ENCODE measurements at regions not wholly inside any gene's neighbourhood (a gene's known extent, or its start where the extent isn't known, plus 50 kb on each side); places are given as distances from the start of the nearest gene placed in this dataset.
A peak's percentile ranks its signal among the peaks of the same experiment; 100 is the strongest.
"Not testable (repeated sequence)": the region's sequence is repeated elsewhere in the genome, so short reads cannot be mapped to it uniquely, and the experiment has no call there.

DNA sequence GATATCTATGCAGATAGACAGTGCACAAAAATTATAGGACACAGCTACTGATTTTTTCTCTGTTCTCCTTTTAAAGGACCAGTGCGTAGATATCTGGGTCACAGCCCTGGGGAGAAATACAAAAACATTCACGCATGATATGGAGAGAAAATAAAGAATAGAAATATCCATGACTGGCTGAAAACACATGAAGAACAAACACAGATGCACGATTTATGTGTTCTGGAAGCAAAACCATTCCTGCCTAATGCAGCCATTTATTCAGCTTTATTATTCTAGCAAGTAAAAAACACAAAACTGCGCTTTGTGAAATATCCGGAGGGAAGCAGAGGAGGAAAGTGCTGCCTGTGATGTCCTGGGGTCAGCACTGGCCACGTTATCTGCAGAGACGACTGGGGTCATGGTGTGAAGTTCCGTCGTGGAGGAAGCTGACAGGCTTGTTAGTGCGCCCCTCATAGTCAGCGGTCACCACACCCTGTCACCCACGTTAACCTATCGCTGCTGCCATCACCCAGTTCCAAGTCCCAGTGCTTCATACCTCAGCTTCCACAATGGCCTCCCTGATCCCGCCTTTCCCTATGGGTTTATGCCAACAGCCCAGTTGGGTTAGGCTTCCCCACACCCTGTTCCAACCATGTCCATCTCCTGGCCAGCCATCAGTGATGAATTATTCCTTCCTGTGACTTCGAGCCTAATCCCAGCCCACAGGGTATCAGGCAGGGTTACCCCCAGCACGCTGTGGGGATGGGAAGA, 86.6 kb upstream of the RPS6KA2 start:
- H3K36me3 Mint-ChIP-seq = no peaks in the 10 kb centered on the region
- H3K4me1 Mint-ChIP-seq = peaks cover 0 to 2% (median 0%) of the 10 kb centered on the region in 3 donors
- H3K27ac Mint-ChIP-seq = no peak overlapping the region
- no peak overlapping the region for H3K4me3 Mint-ChIP-seq
- H3K27me3 Mint-ChIP-seq = peaks cover 1% of the 10 kb centered on the region
- peaks cover 3 to 8% (median 7%) of the 10 kb centered on the region in 3 donors for H3K9me3 Mint-ChIP-seq

DNA sequence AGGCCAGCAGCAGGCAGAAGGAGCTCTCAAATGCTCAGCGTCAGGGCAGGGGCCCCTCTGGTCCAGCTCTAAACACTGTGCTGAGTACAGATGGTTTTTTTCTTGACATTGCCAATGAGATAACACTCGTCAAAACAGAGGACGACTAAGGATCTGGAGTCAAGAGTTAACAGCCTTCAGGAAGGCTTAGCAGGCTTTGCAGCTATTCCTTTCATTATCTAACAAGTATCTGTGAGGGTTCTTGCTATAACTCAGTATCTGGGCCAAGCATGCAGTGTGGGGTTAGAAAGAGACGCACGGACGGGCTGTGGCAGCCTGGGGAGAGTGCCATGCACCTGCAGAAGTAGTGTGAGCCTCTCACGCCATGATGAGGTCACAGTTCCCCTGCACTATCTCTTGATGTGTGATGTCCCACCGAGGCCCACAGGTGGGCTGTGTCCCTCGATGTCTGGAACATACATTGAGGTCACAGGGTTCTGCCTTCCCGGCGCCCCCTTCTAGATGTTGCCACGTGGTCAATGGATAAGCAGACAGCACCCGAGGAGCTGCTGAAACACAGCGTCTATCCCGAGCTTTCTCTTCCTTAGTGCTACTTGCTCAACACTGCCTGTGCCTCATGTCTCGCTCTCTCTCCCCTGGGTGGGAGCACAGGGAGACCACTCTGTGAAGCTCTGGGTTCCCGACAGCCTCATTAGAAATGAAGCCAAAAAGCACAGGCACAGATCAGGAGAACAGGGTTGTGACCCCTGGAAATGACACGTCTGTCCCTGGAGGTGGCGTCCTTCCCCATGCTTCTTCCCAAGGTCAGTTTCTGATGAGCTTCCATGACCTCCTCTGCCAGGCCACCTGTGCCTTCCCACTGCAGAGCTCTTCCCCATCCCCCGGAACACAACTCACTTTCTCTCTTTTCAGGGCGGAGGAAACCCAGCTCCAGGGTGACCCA, 85.5 kb upstream of the RPS6KA2 start:
- Mint-ChIP-seq H3K27me3 (peaks cover 1% of the 10 kb centered on the region), H3K4me1 (peaks cover 0 to 2% (median 0%) of the 10 kb centered on the region in 3 donors), H3K27ac (no peak overlapping the region), H3K4me3 (peak overlapping the region in 1 of 4 donors; percentile 41), H3K36me3 (no peaks in the 10 kb centered on the region), H3K9me3 (peaks cover 3 to 8% (median 7%) of the 10 kb centered on the region in 3 donors)

DNA sequence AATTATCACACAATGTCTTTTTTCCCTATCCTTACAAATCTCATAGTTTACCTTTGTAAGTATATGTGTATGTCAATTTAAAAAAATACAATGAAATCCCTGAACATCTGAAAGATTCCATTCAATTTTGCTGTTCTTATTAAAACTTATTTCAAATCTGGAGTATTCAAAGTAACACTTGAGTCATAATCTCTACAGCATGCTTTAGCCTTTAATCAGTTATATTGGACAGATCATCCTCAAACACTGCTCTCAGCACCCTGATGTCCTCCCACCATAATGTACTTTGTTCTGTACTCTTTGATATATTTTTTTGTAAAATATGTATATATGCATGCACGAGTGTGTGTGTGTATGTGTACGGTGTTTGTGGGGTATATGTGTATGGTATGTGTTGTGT, 83.0 kb upstream of the RPS6KA2 start:
- H3K4me1 Mint-ChIP-seq = peaks cover 0 to 5% (median 2%) of the 10 kb centered on the region in 3 donors
- peaks cover 3% of the 10 kb centered on the region for H3K36me3 Mint-ChIP-seq
- no peak overlapping the region for H3K27ac Mint-ChIP-seq
- H3K27me3 Mint-ChIP-seq = peaks cover 1% of the 10 kb centered on the region
- H3K9me3 Mint-ChIP-seq = peaks cover 3 to 10% (median 8%) of the 10 kb centered on the region in 3 donors
- no peak overlapping the region for H3K4me3 Mint-ChIP-seq

DNA sequence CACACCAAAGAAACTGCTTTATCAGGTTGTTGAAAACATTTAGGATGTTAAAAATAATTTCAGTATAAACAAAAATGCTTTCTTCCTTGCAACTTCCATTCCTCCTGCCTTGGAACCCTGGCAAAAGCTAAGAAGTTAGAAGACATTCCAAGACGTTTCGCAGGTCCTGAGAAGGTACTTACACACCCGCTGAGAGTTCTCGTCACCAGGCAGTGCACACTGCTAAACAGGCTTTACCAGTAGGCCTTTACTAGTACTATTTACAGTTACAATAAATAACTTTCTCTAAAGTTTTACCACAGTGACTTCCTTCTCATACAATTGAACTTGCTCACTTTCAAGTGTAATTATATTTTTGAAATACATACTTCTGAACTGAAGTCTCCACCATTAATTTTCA, 81.4 kb upstream of the RPS6KA2 start:
- Mint-ChIP-seq H3K9me3 (peaks cover 3 to 11% (median 8%) of the 10 kb centered on the region in 3 donors), H3K27ac (no peak overlapping the region), H3K4me3 (no peak overlapping the region), H3K27me3 (peaks cover 4% of the 10 kb centered on the region), H3K4me1 (peaks cover 0 to 5% (median 2%) of the 10 kb centered on the region in 3 donors), H3K36me3 (peaks cover 5% of the 10 kb centered on the region)

DNA sequence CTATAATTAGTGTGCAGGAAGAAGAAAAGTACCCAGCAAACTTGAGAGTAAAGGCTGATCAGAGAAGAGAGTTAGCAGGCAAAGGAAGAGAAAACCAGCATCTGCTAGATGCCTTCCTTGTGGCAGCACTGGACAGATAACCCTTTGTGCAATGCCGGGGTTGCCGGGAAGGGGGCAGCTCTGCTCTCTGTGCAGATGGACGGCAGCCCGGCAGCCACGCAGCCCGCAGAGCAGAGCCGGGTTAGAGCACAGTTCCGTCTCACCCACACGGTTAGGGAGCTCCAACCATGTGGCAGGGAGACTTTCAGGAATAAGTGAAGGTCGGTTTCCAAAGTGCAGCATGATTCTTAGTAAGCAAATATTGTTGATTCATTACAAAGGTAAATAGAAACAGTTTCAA, 80.0 kb upstream of the RPS6KA2 start:
- Mint-ChIP-seq H3K36me3 (peaks cover 5% of the 10 kb centered on the region), H3K27me3 (peaks cover 5% of the 10 kb centered on the region), H3K4me3 (no peak overlapping the region), H3K9me3 (peaks cover 3 to 11% (median 8%) of the 10 kb centered on the region in 3 donors), H3K27ac (no peak overlapping the region), H3K4me1 (peaks cover 0 to 5% (median 2%) of the 10 kb centered on the region in 3 donors)

DNA sequence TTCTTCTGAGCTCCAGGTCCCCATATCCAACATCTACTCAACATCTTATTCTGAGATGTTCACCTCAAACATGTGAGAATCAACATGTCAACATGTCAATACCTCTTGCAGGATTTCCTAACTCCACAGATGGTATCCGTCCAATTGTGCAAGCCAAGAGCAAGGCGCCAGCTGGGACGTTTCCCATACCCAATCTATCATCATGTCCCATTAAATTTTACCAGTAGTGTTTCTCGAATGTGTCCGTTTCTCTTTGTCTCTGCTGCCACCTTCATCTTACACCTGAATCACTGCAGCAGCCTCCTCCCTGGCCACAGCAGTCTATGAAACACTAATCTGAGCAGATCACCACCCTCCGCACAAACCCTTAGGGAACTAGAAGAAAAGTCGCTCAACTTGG, 78.0 kb upstream of the RPS6KA2 start:
- H3K27me3 Mint-ChIP-seq = peaks cover 9% of the 10 kb centered on the region
- peaks cover 0 to 4% (median 0%) of the 10 kb centered on the region in 3 donors for H3K9me3 Mint-ChIP-seq
- H3K4me3 Mint-ChIP-seq = no peak overlapping the region
- peaks cover 5% of the 10 kb centered on the region for H3K36me3 Mint-ChIP-seq
- no peak overlapping the region for H3K27ac Mint-ChIP-seq
- H3K4me1 Mint-ChIP-seq = peaks cover 0 to 5% (median 0%) of the 10 kb centered on the region in 3 donors

DNA sequence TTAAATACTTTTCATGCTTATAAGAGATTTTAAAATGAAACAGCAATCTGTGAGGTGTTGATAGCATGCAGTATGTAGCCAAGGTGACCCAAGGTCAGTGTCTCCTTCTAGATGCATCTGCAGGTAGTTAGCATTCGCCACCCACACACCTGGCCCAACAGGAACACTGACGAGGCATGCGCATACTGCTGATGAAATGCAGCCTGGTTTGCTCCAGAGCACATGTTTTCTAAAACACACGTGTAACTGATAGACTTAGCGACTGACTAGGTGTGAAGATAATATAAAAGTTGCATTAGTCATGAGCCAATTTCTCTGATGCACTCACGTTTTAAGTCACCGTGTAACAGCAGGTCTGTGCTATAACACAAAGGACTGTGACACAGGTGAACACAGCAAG, 77.1 kb upstream of the RPS6KA2 start:
- Mint-ChIP-seq H3K9me3 (peaks cover 0 to 4% (median 0%) of the 10 kb centered on the region in 3 donors), H3K36me3 (peaks cover 5% of the 10 kb centered on the region), H3K27ac (no peak overlapping the region), H3K4me3 (no peak overlapping the region), H3K27me3 (peaks cover 9% of the 10 kb centered on the region), H3K4me1 (peaks cover 0 to 5% (median 0%) of the 10 kb centered on the region in 3 donors)

DNA sequence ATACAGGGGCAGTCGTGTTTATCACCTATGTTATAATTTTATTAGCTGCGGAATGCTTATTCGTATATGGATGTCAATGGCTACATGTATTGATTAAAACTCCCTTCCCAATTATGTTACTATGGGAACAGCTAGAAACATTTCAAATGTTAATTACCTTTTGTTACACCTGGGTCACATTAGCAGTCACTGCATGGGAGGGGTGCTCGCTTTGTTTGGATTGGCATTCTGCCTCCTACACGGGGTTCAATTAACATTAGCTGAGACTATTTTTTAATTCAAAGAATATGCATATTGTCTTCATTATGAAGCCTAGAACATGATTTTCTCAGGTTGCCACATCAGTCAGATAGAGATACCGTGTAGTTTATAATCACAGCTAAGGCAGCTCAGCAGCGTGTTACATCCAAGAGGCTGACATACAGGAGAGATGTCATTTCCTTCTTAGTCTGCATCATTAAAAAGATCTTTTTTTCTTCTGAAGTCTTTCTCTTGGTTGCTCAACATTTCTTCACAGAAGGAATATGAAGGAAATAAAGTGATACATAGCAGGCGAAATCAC, 76.2 kb upstream of the RPS6KA2 start:
- H3K9me3 Mint-ChIP-seq = peaks cover 0 to 4% (median 0%) of the 10 kb centered on the region in 3 donors
- peaks cover 5% of the 10 kb centered on the region for H3K36me3 Mint-ChIP-seq

DNA sequence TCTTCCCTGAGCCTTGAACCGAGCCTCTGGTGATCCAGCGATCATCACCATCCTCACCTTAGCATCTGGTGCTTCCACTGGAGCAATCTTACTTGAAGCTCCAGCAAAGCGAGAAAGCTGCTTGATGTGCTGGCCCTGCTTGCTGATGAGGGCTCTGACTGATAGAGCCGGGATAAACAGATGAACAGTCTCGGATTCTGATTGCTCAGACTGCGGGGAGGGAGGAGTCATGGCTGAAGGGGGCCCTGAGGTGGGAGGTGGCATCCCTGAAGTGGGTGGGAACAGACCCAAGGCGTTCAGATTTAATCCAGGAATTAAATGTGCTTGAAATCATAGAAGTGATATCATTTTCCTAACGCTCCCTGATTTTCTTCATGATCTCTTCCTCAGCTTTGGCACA, 74.4 kb upstream of the RPS6KA2 start:
- H3K27ac Mint-ChIP-seq, H3K9me3 Mint-ChIP-seq, H3K4me1 Mint-ChIP-seq, H3K27me3 Mint-ChIP-seq, H3K4me3 Mint-ChIP-seq, H3K36me3 Mint-ChIP-seq: not testable (repeated sequence)

More for the DNA sequence above, 76.2 kb upstream of the RPS6KA2 start:
- H3K27ac Mint-ChIP-seq = no peak overlapping the region
- peaks cover 9% of the 10 kb centered on the region for H3K27me3 Mint-ChIP-seq
- no peak overlapping the region for H3K4me3 Mint-ChIP-seq
- H3K4me1 Mint-ChIP-seq = peaks cover 0 to 5% (median 0%) of the 10 kb centered on the region in 3 donors

DNA sequence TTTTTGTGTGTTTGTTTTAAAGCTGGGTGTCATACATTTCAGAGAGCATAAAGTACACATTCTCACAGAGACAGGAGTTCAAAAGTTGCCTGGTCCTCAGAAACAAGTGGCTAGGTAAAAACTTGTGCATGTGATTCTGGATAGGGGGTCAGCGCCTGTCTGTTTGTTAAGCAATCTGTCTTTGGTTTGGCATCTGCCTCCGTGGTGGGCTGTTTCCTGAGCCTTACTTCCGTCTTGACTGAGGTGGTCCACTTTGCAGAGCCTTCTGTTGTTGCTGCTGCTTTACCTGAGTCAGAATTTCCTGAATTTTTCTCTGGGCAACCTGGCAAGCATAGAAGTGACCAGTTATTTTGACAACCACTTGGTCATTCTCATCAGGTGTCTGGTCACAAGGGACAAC, 73.8 kb upstream of the RPS6KA2 start:
- H3K27ac Mint-ChIP-seq, H3K27me3 Mint-ChIP-seq, H3K36me3 Mint-ChIP-seq, H3K4me1 Mint-ChIP-seq, H3K4me3 Mint-ChIP-seq, H3K9me3 Mint-ChIP-seq: not testable (repeated sequence)

DNA sequence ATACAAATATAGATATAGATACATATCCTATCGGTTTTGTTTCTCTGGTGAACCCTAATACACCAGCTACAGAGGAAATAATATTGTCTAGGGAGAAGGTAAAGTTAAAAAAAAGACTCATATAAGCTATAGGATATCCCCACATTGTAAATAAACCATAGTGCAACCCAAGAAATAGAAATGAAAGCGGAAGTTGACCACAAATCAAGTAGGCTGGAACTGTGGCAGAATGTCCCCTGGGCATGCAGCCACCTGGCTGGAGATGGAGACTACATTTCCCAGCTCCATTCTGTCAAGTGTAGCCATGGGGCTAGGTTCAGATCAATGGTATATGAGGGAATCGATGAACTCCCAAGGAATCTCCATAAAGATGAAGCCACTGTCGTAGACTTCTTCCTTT, 70.1 kb upstream of the RPS6KA2 start:
- Mint-ChIP-seq H3K27me3 (peaks cover 6% of the 10 kb centered on the region), H3K4me3 (no peak overlapping the region), H3K4me1 (no peaks in the 10 kb centered on the region), H3K36me3 (no peaks in the 10 kb centered on the region), H3K27ac (no peak overlapping the region), H3K9me3 (no peaks in the 10 kb centered on the region)

DNA sequence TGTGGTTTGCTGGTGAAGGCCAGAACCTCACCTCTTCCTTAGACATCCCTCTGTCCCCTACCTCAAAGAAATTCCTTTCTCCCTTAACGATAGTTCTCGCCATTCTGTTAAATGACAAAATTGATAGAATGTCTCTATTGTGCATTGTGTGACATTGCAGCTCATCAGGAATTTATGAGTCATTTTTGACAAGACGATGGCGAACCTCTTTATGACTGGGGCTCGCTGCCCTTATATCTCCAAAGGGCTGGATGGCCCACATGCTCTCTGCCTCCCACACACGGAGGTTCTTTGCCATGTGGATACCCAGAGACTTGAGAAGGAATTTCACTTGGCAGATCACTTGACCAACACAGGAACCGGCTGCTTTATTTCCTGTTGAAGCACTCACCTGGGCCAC, 66.8 kb upstream of the RPS6KA2 start:
- H3K4me3 Mint-ChIP-seq = peak overlapping the region in 1 of 4 donors; percentile 59
- H3K4me1 Mint-ChIP-seq = peaks cover 0 to 4% (median 0%) of the 10 kb centered on the region in 3 donors
- no peak overlapping the region for H3K27ac Mint-ChIP-seq
- no peaks in the 10 kb centered on the region for H3K36me3 Mint-ChIP-seq
- H3K27me3 Mint-ChIP-seq = peaks cover 5% of the 10 kb centered on the region
- H3K9me3 Mint-ChIP-seq = no peaks in the 10 kb centered on the region

DNA sequence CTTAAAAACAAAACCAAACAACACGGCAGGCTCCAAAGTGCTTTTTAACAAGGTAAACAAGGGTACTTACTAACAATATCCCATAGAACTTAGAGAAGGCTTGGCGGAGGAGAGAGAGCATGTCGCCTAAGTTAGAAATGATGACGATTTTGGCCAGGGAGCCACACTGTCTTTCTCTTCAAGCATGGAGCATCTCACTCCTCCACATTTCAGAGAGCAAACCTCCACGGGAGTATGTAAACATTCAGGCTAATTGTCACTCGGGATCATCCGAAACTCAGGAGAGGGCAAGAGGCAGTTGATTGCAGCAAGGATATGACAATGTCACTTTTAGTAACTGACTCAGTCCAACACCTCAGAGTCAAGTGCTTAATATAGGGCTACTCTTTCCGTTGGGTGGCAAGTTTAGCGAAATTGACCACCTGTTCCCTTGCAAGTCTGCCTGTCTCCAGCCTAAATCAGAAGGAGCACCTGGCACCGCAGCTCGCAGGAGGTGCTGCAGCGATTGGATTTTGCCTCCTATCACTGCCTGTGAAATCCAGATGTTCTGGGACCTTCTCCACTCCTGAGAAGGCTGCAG, 65.8 kb upstream of the RPS6KA2 start:
- peaks cover 0 to 4% (median 0%) of the 10 kb centered on the region in 3 donors for H3K4me1 Mint-ChIP-seq
- peaks cover 7% of the 10 kb centered on the region for H3K27me3 Mint-ChIP-seq
- H3K36me3 Mint-ChIP-seq = no peaks in the 10 kb centered on the region
- no peaks in the 10 kb centered on the region for H3K9me3 Mint-ChIP-seq
- no peak overlapping the region for H3K27ac Mint-ChIP-seq
- H3K4me3 Mint-ChIP-seq = no peak overlapping the region

DNA sequence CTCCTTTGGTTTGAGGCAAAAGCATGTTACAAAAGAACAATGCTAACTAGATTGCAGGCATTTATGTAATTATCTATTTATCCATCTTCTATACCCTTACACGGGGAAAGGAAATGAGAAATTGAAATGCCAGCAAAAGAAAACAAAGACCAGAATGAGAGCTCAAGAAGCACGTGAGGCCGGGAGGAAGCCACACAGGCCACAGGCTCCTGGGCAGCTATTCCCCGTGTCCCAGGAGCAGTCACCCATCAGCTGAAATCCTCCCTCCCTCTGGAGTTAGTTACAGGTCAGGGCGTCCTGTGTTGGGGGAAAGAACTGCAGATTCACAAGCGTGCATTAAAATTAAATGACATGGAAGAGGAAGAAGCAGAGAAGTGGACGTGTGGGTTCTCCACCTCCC, 64.7 kb upstream of the RPS6KA2 start:
- Mint-ChIP-seq H3K36me3 (no peaks in the 10 kb centered on the region), H3K27ac (no peak overlapping the region), H3K4me1 (peaks cover 0 to 4% (median 0%) of the 10 kb centered on the region in 3 donors), H3K4me3 (peak overlapping the region in 1 of 4 donors; percentile 15), H3K9me3 (no peaks in the 10 kb centered on the region), H3K27me3 (peaks cover 11% of the 10 kb centered on the region)

DNA sequence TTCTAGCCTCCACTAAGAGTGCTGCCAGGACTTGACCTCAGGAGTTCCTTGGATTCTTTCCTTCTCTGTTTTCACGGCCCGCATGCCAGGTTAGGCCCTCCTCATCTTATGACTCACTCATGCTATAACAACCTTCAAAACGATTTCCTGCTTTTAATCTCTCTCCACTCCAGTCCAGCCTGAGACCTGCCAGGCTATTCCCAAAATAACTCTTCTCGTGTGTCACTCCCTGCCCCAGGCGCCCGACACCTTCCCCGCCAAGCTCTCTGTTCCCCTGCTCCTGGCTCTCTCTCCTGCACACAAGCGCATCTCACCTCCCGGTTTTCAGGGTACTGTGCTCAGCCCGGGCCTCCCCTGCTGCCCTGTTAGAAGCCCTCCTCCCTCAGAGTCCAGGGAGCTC, 64.1 kb upstream of the RPS6KA2 start:
- Mint-ChIP-seq H3K9me3 (no peaks in the 10 kb centered on the region), H3K36me3 (no peaks in the 10 kb centered on the region), H3K4me3 (peak overlapping the region in 1 of 4 donors; percentile 39), H3K27me3 (peaks cover 15% of the 10 kb centered on the region), H3K27ac (no peak overlapping the region), H3K4me1 (peaks cover 0 to 4% (median 0%) of the 10 kb centered on the region in 3 donors)
